ENCODE measurements at regions not wholly inside any gene's neighbourhood (a gene's known extent, or its start where the extent isn't known, plus 50 kb on each side); places are given as distances from the start of the nearest gene placed in this dataset.

- Histone ChIP-seq H3K79me2 (ENCODE audit: control insufficient read depth, insufficient read depth, low read length) (no peaks in the 10 kb centered on the region), H3K4me3 (ENCODE audit: control extremely low read depth in 1 of 5, extremely low read depth in 1 of 5, insufficient read depth in 1 of 5, low read depth in 2 of 5, low read length in 4 of 5) (no peak overlapping the region), H3K27ac (ENCODE audit: low read length in 2 of 2) (no peak overlapping the region), H3K9me3 (ENCODE audit: control extremely low read depth in 1 of 3, control insufficient read depth in 2 of 3, insufficient read depth in 1 of 3, low read length in 2 of 3) (no peaks in the 10 kb centered on the region), H4K20me1 (ENCODE audit: control insufficient read depth, insufficient read depth, low read length, poor library complexity, severe bottlenecking) (no peaks in the 10 kb centered on the region), H3K27me3 (replicated peaks in 1 of 4; ENCODE audit: control extremely low read depth in 1 of 4, control insufficient read depth in 3 of 4, insufficient read depth in 4 of 4, low read length in 3 of 4) (peaks cover 0 to 22% (median 4%) of the 10 kb centered on the region in 4 experiments), H2AFZ (ENCODE audit: insufficient read depth, low read depth, low read length, poor library complexity, severe bottlenecking) (no peak overlapping the region), H3K36me3 (replicated peaks in 1 of 2; ENCODE audit: control extremely low read depth in 1 of 2, control insufficient read depth in 1 of 2, extremely low read depth in 1 of 2, insufficient read depth in 2 of 2, low read length in 1 of 2) (no peaks in the 10 kb centered on the region), H3K9ac (ENCODE audit: low read length) (no peak overlapping the region), H3K4me2 (replicated peaks; ENCODE audit: low read depth, low read length, poor library complexity, severe bottlenecking) (no peak overlapping the region), H3K4me1 (ENCODE audit: control insufficient read depth in 2 of 2, insufficient read depth in 2 of 2, low read length in 2 of 2) (peaks cover 0 to 3% of the 10 kb centered on the region in 2 donors)
- no peak for DNase-seq
- intact Hi-C loops (cut with micrococcal nuclease): no loop called here
- POLR2A ChIA-PET: interaction anchor here (0.7 kb wide), 1 partner anchor 28 kb away, joined by 4 read pairs; no protein-coding TSS in a partner anchor
- TF ChIP-seq EZH2 (IDR thresholded peaks at IDR 0.05; ENCODE audit: borderline replicate concordance, insufficient read depth, low read depth, low read length, poor library complexity, severe bottlenecking) (no peak), CTCF (IDR thresholded peaks at IDR 0.05) (no peak)
- H3K27me3 Mint-ChIP-seq: peaks cover 26% of the 10 kb centered on the region
- CTCF ChIA-PET: interaction anchor here (1.0 to 6.7 kb wide), 7 partner anchors 18 to 236 kb away, joined by 3 to 228 read pairs (median 15); no protein-coding TSS in a partner anchor
- WGBS (ENCODE audit: insufficient coverage): no CpG with 5 or more reads among the region's 4 CpGs
- no peaks in the 10 kb centered on the region for H3K9me3 Mint-ChIP-seq (ENCODE audit: insufficient read depth)
- no peak for ATAC-seq (ENCODE audit: low read depth)
- H3K27ac Mint-ChIP-seq: no peak overlapping the region
- no peak overlapping the region for H3K4me3 Mint-ChIP-seq
- H3K4me1 Mint-ChIP-seq: peaks cover 2% of the 10 kb centered on the region
These were observed 88.4 kb upstream of the KCNA3 start for GRCh38 chr1:110763149-110763548.

GRCh38 chr1:110760321-110760720 lies 85.6 kb upstream of the KCNA3 start:
- no peak for ATAC-seq (ENCODE audit: low read depth)
- H3K4me1 ChIP-seq (ENCODE audit: control insufficient read depth in 2 of 2, insufficient read depth in 2 of 2, low read length in 2 of 2): no peaks in the 10 kb centered on the region
- H3K27me3 ChIP-seq (replicated peaks in 1 of 4; ENCODE audit: control extremely low read depth in 1 of 4, control insufficient read depth in 3 of 4, insufficient read depth in 4 of 4, low read length in 3 of 4): peaks cover 0 to 31% (median 4%) of the 10 kb centered on the region in 4 experiments
- no peaks in the 10 kb centered on the region for H4K20me1 ChIP-seq (ENCODE audit: control insufficient read depth, insufficient read depth, low read length, poor library complexity, severe bottlenecking)
- H3K4me2 ChIP-seq (replicated peaks; ENCODE audit: low read depth, low read length, poor library complexity, severe bottlenecking): no peak overlapping the region
- no peak for DNase-seq
- peaks cover 40% of the 10 kb centered on the region for H3K27me3 Mint-ChIP-seq
- no peaks in the 10 kb centered on the region for H3K79me2 ChIP-seq (ENCODE audit: control insufficient read depth, insufficient read depth, low read length)
- no peak overlapping the region for H3K27ac ChIP-seq (ENCODE audit: low read length in 2 of 2)
- no peak overlapping the region for H3K4me3 ChIP-seq (ENCODE audit: control extremely low read depth in 1 of 5, extremely low read depth in 1 of 5, insufficient read depth in 1 of 5, low read depth in 2 of 5, low read length in 4 of 5)
- no peak overlapping the region for H3K27ac Mint-ChIP-seq
- H3K4me3 Mint-ChIP-seq: no peak overlapping the region
- no peaks in the 10 kb centered on the region for H3K4me1 Mint-ChIP-seq
- H2AFZ ChIP-seq (ENCODE audit: insufficient read depth, low read depth, low read length, poor library complexity, severe bottlenecking): no peak overlapping the region
- intact Hi-C loops (cut with micrococcal nuclease): no loop called here
- H3K9me3 ChIP-seq (ENCODE audit: control extremely low read depth in 1 of 3, control insufficient read depth in 2 of 3, insufficient read depth in 1 of 3, low read length in 2 of 3): peaks cover 0 to 2% (median 0%) of the 10 kb centered on the region in 3 donors
- H3K36me3 ChIP-seq (replicated peaks in 1 of 2; ENCODE audit: control extremely low read depth in 1 of 2, control insufficient read depth in 1 of 2, extremely low read depth in 1 of 2, insufficient read depth in 2 of 2, low read length in 1 of 2): no peaks in the 10 kb centered on the region
- POLR2A ChIA-PET: no interaction called here
- H3K9ac ChIP-seq (ENCODE audit: low read length): no peak overlapping the region
- no peaks in the 10 kb centered on the region for H3K9me3 Mint-ChIP-seq (ENCODE audit: insufficient read depth)
- no CpG with 5 or more reads among the region's 2 CpGs for WGBS (ENCODE audit: insufficient coverage)
- TF ChIP-seq CTCF (IDR thresholded peaks at IDR 0.05) (no peak), EZH2 (IDR thresholded peaks at IDR 0.05; ENCODE audit: borderline replicate concordance, insufficient read depth, low read depth, low read length, poor library complexity, severe bottlenecking) (no peak)
- CTCF ChIA-PET: no interaction called here
